ENCODE measurements at regions not wholly inside any gene's neighbourhood (a gene's known extent, or its start where the extent isn't known, plus 50 kb on each side); places are given as distances from the start of the nearest gene placed in this dataset.

DNA sequence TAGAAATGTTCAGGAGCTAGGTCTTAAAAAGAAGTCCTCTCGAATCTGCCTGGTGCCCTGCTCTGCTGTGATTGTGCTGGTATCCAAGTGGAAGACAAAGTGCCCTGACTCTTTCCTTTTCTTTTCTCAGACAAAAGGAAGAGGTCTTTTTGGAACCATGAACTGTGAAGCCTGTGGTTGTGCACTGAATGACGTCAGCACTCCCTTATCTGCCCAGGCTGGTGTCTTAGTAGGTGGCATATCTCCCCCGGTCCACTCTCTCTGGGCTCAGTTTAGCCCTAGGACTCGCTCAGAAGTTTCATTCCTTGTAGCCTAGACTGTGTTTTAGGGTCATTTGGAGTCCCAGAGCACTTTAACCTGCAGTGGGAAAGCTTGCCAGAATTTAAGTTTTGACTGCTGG lies 400.3 kb upstream of the CT83 start:
- no peak for FAIRE-seq
- TF ChIP-seq POLR2A (IDR thresholded peaks at IDR 0.05; ENCODE audit: low read depth, low read length) = no peak
- TF ChIP-seq POLR2AphosphoS5 (IDR thresholded peaks at IDR 0.05; ENCODE audit: low read depth, low read length) = no peak
- DNase-seq (ENCODE audit: insufficient read length) = no peak

- DNase-seq (ENCODE audit: insufficient read length) = no peak
- no peak for FAIRE-seq
- TF ChIP-seq POLR2AphosphoS5 (IDR thresholded peaks at IDR 0.05; ENCODE audit: low read depth, low read length) = no peak
- no peak for TF ChIP-seq TAF1 (IDR thresholded peaks at IDR 0.05; ENCODE audit: borderline replicate concordance, low read depth, low read length)
- no peak for TF ChIP-seq POLR2A (IDR thresholded peaks at IDR 0.05; ENCODE audit: low read depth, low read length)
Measured at GRCh38 chrX:116862340-116862739, 399.6 kb upstream of the CT83 start.

GRCh38 chrX:116841290-116841689 lies 378.5 kb upstream of the CT83 start:
- FAIRE-seq = no peak
- no peak for DNase-seq (ENCODE audit: insufficient read length)
- TF ChIP-seq TAF1 (IDR thresholded peaks at IDR 0.05; ENCODE audit: borderline replicate concordance, low read depth, low read length) = no peak
- TF ChIP-seq POLR2AphosphoS5 (IDR thresholded peaks at IDR 0.05; ENCODE audit: low read depth, low read length) = no peak
- TF ChIP-seq POLR2A (IDR thresholded peaks at IDR 0.05; ENCODE audit: low read depth, low read length) = no peak

GRCh38 chrX:116827063-116827462 lies 364.3 kb upstream of the CT83 start:
- FAIRE-seq = no peak
- no peak for DNase-seq (ENCODE audit: insufficient read length)
- TF ChIP-seq POLR2A (IDR thresholded peaks at IDR 0.05; ENCODE audit: low read depth, low read length) (no peak), TAF1 (IDR thresholded peaks at IDR 0.05; ENCODE audit: borderline replicate concordance, low read depth, low read length) (no peak), POLR2AphosphoS5 (IDR thresholded peaks at IDR 0.05; ENCODE audit: low read depth, low read length) (no peak)

DNA sequence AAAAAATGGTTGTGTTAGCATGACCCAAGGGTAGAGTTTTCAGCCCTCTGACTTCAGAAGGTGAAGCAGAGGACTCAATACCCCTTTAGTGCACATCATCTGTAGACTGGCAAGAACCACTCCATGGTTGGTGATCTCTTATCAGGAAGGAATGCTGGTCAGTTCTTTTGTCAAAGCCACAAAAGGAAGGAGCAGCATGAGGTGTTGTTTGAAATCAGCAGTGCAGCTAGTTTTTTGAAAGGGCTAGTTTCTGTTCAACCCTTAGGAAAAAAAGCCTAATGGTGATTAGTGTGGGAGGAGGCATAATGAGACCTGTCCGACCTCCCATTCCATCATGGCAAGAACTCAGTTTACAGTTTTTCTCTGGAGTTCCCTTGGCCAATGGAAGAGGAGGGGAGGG lies 362.0 kb upstream of the CT83 start:
- FAIRE-seq = no peak
- no peak for DNase-seq (ENCODE audit: insufficient read length)
- TF ChIP-seq TAF1 (IDR thresholded peaks at IDR 0.05; ENCODE audit: borderline replicate concordance, low read depth, low read length) = no peak
- no peak for TF ChIP-seq POLR2AphosphoS5 (IDR thresholded peaks at IDR 0.05; ENCODE audit: low read depth, low read length)

- no peak for TF ChIP-seq POLR2A (IDR thresholded peaks at IDR 0.05; ENCODE audit: low read depth, low read length)
- no peak for TF ChIP-seq POLR2AphosphoS5 (IDR thresholded peaks at IDR 0.05; ENCODE audit: low read depth, low read length)
- TF ChIP-seq TAF1 (IDR thresholded peaks at IDR 0.05; ENCODE audit: borderline replicate concordance, low read depth, low read length) = no peak
- DNase-seq (ENCODE audit: insufficient read length) (no peak), FAIRE-seq (no peak)
Measured at GRCh38 chrX:116823677-116824076, 360.9 kb upstream of the CT83 start.

- DNase-seq (ENCODE audit: insufficient read length) (no peak), FAIRE-seq (no peak)
- TF ChIP-seq TAF1 (IDR thresholded peaks at IDR 0.05; ENCODE audit: borderline replicate concordance, low read depth, low read length) (no peak), POLR2A (IDR thresholded peaks at IDR 0.05; ENCODE audit: low read depth, low read length) (no peak), POLR2AphosphoS5 (IDR thresholded peaks at IDR 0.05; ENCODE audit: low read depth, low read length) (no peak)
Measured at GRCh38 chrX:116806288-116806802, 343.6 kb upstream of the CT83 start.

DNA sequence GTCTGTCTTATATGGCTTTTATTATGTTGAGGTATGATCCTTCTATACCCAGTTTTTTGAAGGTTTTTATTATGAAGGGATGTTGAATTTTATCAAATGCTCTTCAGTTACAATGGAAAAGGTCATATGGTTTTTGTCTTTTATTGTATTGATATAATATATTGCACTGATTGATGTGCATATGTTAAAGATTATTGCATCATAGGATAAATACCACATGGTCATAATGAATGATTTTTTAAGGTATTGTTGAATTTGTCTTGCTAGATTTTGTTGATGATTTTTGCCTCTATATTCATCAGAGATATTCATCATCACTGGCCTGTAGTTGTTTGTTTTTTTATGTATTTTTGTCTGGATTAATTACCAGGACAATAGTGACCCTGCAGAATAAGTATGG lies 339.2 kb upstream of the CT83 start:
- no peak for FAIRE-seq
- TF ChIP-seq POLR2A (IDR thresholded peaks at IDR 0.05; ENCODE audit: low read depth, low read length) (no peak), TAF1 (IDR thresholded peaks at IDR 0.05; ENCODE audit: borderline replicate concordance, low read depth, low read length) (no peak), POLR2AphosphoS5 (IDR thresholded peaks at IDR 0.05; ENCODE audit: low read depth, low read length) (no peak)
- no peak for DNase-seq (ENCODE audit: insufficient read length)

DNA sequence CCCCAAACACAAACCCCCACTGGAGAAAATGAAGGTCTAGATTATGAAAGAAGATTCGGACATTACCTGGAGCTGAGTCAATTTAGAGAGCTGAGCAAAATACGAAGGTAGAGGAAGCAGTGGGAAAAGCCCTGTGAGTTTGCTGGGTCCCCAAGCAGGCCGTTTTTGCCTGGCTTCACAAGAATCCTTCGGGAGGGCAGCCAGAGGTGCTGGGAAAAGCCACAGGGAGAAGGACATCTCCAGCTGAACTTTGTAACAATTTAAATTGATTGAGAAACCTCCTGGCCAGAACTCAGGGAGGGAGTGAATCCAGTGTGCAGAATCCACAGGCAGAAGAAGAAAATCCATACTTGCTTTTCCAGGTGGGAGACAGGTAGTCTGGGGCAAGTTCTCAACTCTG lies 319.1 kb upstream of the CT83 start:
- TF ChIP-seq POLR2A (IDR thresholded peaks at IDR 0.05; ENCODE audit: low read depth, low read length) = no peak
- no peak for TF ChIP-seq TAF1 (IDR thresholded peaks at IDR 0.05; ENCODE audit: borderline replicate concordance, low read depth, low read length)
- no peak for TF ChIP-seq POLR2AphosphoS5 (IDR thresholded peaks at IDR 0.05; ENCODE audit: low read depth, low read length)
- DNase-seq (ENCODE audit: insufficient read length) (no peak), FAIRE-seq (no peak)

GRCh38 chrX:116757491-116757890 lies 294.7 kb upstream of the CT83 start:
- TF ChIP-seq POLR2AphosphoS5 (IDR thresholded peaks at IDR 0.05; ENCODE audit: low read depth, low read length) (no peak), TAF1 (IDR thresholded peaks at IDR 0.05; ENCODE audit: borderline replicate concordance, low read depth, low read length) (no peak), POLR2A (IDR thresholded peaks at IDR 0.05; ENCODE audit: low read depth, low read length) (no peak)
- FAIRE-seq (no peak), DNase-seq (ENCODE audit: insufficient read length) (no peak)

DNA sequence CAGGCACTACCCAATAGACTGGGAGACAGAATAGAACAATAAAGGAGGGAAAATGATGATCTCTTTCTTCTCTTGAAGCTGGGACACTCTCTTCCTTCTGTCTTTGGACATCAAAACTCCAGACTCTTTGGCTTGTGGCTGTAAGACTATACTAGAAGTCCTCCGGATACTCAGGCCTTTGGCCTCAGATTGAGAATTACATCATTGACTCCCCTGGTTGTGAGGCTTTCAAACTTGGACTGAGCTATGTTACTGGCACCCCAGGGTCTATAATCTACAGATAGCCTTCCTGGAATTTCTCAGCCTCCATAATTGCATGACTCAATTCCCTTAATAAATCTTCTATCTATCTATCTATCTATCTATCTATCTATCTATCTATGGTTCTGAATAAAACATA lies 294.2 kb upstream of the CT83 start:
- TF ChIP-seq POLR2AphosphoS5 (IDR thresholded peaks at IDR 0.05; ENCODE audit: low read depth, low read length) (no peak), TAF1 (IDR thresholded peaks at IDR 0.05; ENCODE audit: borderline replicate concordance, low read depth, low read length) (no peak), POLR2A (IDR thresholded peaks at IDR 0.05; ENCODE audit: low read depth, low read length) (no peak)
- no peak for DNase-seq (ENCODE audit: insufficient read length)
- FAIRE-seq = no peak

- no peak for DNase-seq (ENCODE audit: insufficient read length)
- TF ChIP-seq POLR2A (IDR thresholded peaks at IDR 0.05; ENCODE audit: low read depth, low read length) (no peak), TAF1 (IDR thresholded peaks at IDR 0.05; ENCODE audit: borderline replicate concordance, low read depth, low read length) (no peak)
- no peak for FAIRE-seq
Measured at GRCh38 chrX:116749943-116750342, 287.2 kb upstream of the CT83 start.

- FAIRE-seq = no peak
- TF ChIP-seq POLR2A (IDR thresholded peaks at IDR 0.05; ENCODE audit: low read depth, low read length) (no peak), TAF1 (IDR thresholded peaks at IDR 0.05; ENCODE audit: borderline replicate concordance, low read depth, low read length) (no peak), POLR2AphosphoS5 (IDR thresholded peaks at IDR 0.05; ENCODE audit: low read depth, low read length) (no peak)
Measured at GRCh38 chrX:116732214-116732613, 269.4 kb upstream of the CT83 start.

More at GRCh38 chrX:116732214-116732613, 269.4 kb upstream of the CT83 start:
- no peak for DNase-seq (ENCODE audit: insufficient read length)
